Natural killer cell (primary cell): ENCODE measurements at regions not wholly inside any gene's neighbourhood (a gene's known extent, or its start where the extent isn't known, plus 50 kb on each side); places are given as distances from the start of the nearest gene placed in this dataset.

Source experiments
- ATAC-seq, 3 donors: fragments of 150-1000 bp in 2 of 3; fragments of 200-7000 bp in 1 of 3; cut with Tn5 transposase; 1 replicate in 1 of 3; 2 replicates in 2 of 3; pipeline ENCODE4 v1.10.0; 2021; ENCODE audit warnings: mild to moderate bottlenecking in 2 of 3, moderate library complexity in 2 of 3
- DNase-seq, 2 donors: peaks; one replicate each; pipeline versions ENCODE4 v3.0.0 to v3.0.0-alpha.2; 2013 to 2021; ENCODE audit warnings: mixed read lengths in 1 of 2
- H3K27ac ChIP-seq: one replicate; pipeline ENCODE4 v1.5.1; 2013; ENCODE audit warnings: mild to moderate bottlenecking, low read length
- H3K27me3 ChIP-seq: one replicate; pipeline ENCODE4 v1.6.1; 2013; ENCODE audit warnings: low read length; ENCODE audit not compliant: control insufficient read depth, insufficient read depth
- H3K36me3 ChIP-seq: one replicate; pipeline ENCODE4 v1.6.1; 2013; ENCODE audit warnings: low read length; ENCODE audit not compliant: control insufficient read depth, insufficient read depth
- H3K4me1 ChIP-seq: one replicate; pipeline ENCODE4 v1.6.1; 2013; ENCODE audit warnings: low read length; ENCODE audit not compliant: control insufficient read depth, insufficient read depth
- H3K4me3 ChIP-seq: one replicate; pipeline ENCODE4 v1.5.1; 2013; ENCODE audit warnings: low read length
- H3K9me3 ChIP-seq: one replicate; pipeline ENCODE4 v1.6.1; 2013; ENCODE audit warnings: low read length; ENCODE audit not compliant: control insufficient read depth, insufficient read depth
- H3K27ac Mint-ChIP-seq, 2 donors: one replicate each; pipeline ENCODE4 v1.8.0; 2022; ENCODE audit warnings: mild to moderate bottlenecking in 2 of 2, mixed read lengths in 2 of 2, moderate library complexity in 1 of 2
- H3K27me3 Mint-ChIP-seq, 2 donors: one replicate each; pipeline ENCODE4 v1.8.0; 2022; ENCODE audit warnings: low read depth in 2 of 2, mixed read lengths in 2 of 2
- H3K36me3 Mint-ChIP-seq: one replicate; pipeline ENCODE4 v1.8.0; 2022; ENCODE audit warnings: mixed read lengths
- H3K4me1 Mint-ChIP-seq, 2 donors: one replicate each; pipeline ENCODE4 v1.8.0; 2022; ENCODE audit warnings: mixed read lengths in 2 of 2
- H3K4me3 Mint-ChIP-seq: one replicate; pipeline ENCODE4 v1.8.0; 2022; ENCODE audit warnings: mild to moderate bottlenecking, moderate library complexity, mixed read lengths
- H3K9me3 Mint-ChIP-seq, 2 donors: one replicate each; pipeline ENCODE4 v1.8.0; 2022; ENCODE audit warnings: mixed read lengths in 2 of 2
- WGBS: methylation state at CpG from one replicate; pipeline ENCODE4 v1.1.7; 2013; ENCODE audit warnings: missing lambda C conversion rate; ENCODE audit not compliant: insufficient coverage; 5-methylcytosine and 5-hydroxymethylcytosine counted together
- intact Hi-C: fragments of 100-400 bp; cut with micrococcal nuclease; formaldehyde crosslinking; loops from one replicate; pipeline ENCODE4 v1.14.2; 2022
- TF ChIP-seq, protein P1 (sequence below): fragments of 200-600 bp; IDR thresholded peaks from one replicate; pipeline ENCODE4 v1.8.0; 2022; ENCODE audit warnings: antibody characterized with exemption

DNA sequence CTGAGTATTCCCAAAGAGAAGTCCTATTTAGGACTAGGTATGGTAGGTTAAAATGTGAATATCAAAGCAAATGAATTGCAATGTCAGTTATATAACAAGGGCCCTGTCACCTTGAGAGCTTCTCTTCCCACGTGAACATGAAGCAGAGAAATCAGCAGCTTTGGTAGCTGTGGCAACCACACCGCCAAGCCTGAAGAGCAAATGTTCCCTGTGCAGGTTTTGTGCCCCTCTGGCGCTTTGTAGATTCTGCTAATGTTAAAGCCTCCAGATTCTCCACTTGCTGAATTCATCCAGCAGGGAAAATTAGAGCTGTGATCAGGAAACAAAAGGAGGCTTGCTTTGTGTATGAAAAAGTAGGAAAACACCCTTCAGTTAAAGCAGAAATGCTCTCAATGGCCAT lies 322.6 kb downstream of the RBM43 start:
- Histone ChIP-seq H3K27ac (no peak overlapping the region), H3K9me3 (no peaks in the 10 kb centered on the region), H3K4me3 (no peak overlapping the region), H3K27me3 (no peaks in the 10 kb centered on the region), H3K4me1 (no peaks in the 10 kb centered on the region), H3K36me3 (no peaks in the 10 kb centered on the region)
- no peaks in the 10 kb centered on the region for H3K36me3 Mint-ChIP-seq
- ATAC-seq (no peak), DNase-seq (no peak)
- intact Hi-C loops = no loop called here
- no peaks in the 10 kb centered on the region for H3K27me3 Mint-ChIP-seq
- no peaks in the 10 kb centered on the region for H3K4me1 Mint-ChIP-seq
- H3K27ac Mint-ChIP-seq = no peak overlapping the region
- TF ChIP-seq, protein P1, sequence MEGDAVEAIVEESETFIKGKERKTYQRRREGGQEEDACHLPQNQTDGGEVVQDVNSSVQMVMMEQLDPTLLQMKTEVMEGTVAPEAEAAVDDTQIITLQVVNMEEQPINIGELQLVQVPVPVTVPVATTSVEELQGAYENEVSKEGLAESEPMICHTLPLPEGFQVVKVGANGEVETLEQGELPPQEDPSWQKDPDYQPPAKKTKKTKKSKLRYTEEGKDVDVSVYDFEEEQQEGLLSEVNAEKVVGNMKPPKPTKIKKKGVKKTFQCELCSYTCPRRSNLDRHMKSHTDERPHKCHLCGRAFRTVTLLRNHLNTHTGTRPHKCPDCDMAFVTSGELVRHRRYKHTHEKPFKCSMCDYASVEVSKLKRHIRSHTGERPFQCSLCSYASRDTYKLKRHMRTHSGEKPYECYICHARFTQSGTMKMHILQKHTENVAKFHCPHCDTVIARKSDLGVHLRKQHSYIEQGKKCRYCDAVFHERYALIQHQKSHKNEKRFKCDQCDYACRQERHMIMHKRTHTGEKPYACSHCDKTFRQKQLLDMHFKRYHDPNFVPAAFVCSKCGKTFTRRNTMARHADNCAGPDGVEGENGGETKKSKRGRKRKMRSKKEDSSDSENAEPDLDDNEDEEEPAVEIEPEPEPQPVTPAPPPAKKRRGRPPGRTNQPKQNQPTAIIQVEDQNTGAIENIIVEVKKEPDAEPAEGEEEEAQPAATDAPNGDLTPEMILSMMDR = no peak
- 84% methylated on average over 3 of the region's 3 CpGs for WGBS
- peaks cover 4% of the 10 kb centered on the region in 2 donors for H3K9me3 Mint-ChIP-seq
- no peak overlapping the region for H3K4me3 Mint-ChIP-seq

DNA sequence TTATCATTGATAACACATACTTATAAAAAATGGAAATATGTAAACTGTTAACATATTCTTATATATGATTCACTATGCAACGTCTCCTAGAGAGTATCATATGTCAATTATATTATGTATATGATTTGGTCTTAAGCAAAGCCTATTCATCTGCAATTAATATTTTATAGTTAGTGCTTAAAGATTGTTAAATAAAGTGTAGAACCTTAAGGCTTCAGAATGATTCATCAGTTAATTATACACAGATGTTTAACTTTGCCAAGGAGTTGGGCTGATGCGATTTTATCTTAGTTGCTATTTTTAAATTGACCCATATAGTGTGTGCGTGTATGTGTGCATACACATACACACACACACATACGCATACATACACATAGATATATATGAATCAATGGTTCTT lies 323.1 kb downstream of the RBM43 start:
- Mint-ChIP-seq H3K27ac (no peak overlapping the region), H3K4me1 (no peaks in the 10 kb centered on the region), H3K36me3 (no peaks in the 10 kb centered on the region), H3K4me3 (no peak overlapping the region), H3K9me3 (peaks cover 4% of the 10 kb centered on the region in 2 donors), H3K27me3 (no peaks in the 10 kb centered on the region)
- intact Hi-C loops = no loop called here
- Histone ChIP-seq H3K27ac (no peak overlapping the region), H3K27me3 (no peaks in the 10 kb centered on the region), H3K4me1 (no peaks in the 10 kb centered on the region), H3K36me3 (no peaks in the 10 kb centered on the region), H3K9me3 (no peaks in the 10 kb centered on the region), H3K4me3 (no peak overlapping the region)
- ATAC-seq (no peak), DNase-seq (no peak)
- TF ChIP-seq, protein P1 = no peak
- WGBS = no CpG with 5 or more reads among the region's 4 CpGs

DNA sequence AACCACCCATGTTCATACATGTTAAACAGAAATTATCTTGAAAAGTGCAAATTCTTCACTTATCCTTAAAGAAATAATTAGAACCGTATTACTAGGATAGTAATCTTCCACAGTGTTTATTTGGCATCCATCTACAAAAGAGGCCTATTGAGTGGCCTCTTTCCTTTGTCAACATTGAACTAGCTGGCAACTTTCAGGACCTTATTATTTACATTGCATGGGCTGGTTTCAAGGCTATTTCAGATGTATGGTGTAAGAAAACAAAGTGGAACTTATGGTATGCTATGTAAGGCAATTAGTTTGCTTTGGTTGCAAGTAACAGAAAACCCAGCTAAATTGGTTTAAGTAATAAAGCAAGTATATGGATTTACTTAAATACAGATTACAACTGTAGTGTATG lies 324.6 kb downstream of the RBM43 start:
- TF ChIP-seq, protein P1 = no peak
- ATAC-seq (no peak), DNase-seq (no peak)
- Histone ChIP-seq H3K27ac (no peak overlapping the region), H3K9me3 (no peaks in the 10 kb centered on the region), H3K4me3 (no peak overlapping the region), H3K36me3 (no peaks in the 10 kb centered on the region), H3K27me3 (no peaks in the 10 kb centered on the region), H3K4me1 (no peaks in the 10 kb centered on the region)
- Mint-ChIP-seq H3K4me1 (no peaks in the 10 kb centered on the region), H3K27me3 (no peaks in the 10 kb centered on the region), H3K36me3 (no peaks in the 10 kb centered on the region), H3K4me3 (no peak overlapping the region), H3K27ac (no peak overlapping the region), H3K9me3 (peaks cover 4% of the 10 kb centered on the region in 2 donors)
- intact Hi-C loops = no loop called here
- 90% methylated on average over 1 of the region's 1 CpG for WGBS

DNA sequence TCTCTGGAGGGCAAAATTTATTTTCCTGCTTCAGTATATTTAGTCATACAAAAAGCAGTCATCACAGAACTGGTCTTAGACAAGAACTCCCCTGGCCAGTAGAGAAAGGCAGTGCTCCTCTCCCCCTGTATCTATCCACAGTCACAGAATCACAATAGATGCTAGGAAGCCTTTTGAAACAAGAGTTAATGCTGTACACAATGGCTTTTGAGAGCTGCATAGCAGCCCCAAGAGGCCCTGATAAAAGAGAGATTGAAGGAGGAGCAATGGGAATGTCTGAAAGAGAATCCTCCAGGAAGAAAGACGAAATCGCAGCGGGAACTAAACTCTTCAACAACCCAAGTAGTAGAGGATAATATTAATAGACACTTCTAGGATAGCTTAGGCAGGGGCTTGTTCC lies 330.2 kb downstream of the RBM43 start:
- Histone ChIP-seq H3K36me3 (no peaks in the 10 kb centered on the region), H3K27me3 (no peaks in the 10 kb centered on the region), H3K9me3 (no peaks in the 10 kb centered on the region), H3K4me1 (no peaks in the 10 kb centered on the region), H3K4me3 (no peak overlapping the region), H3K27ac (no peak overlapping the region)
- Mint-ChIP-seq H3K9me3 (peaks cover 0 to 2% of the 10 kb centered on the region in 2 donors), H3K4me3 (no peak overlapping the region), H3K27ac (no peak overlapping the region), H3K27me3 (no peaks in the 10 kb centered on the region), H3K4me1 (no peaks in the 10 kb centered on the region), H3K36me3 (no peaks in the 10 kb centered on the region)
- TF ChIP-seq, protein P1 = no peak
- intact Hi-C loops = no loop called here
- no CpG with 5 or more reads among the region's 3 CpGs for WGBS
- DNase-seq (no peak), ATAC-seq (no peak)
